HG02588 (cell line): ENCODE measurements at regions not wholly inside any gene's neighbourhood (a gene's known extent, or its start where the extent isn't known, plus 50 kb on each side); places are given as distances from the start of the nearest gene placed in this dataset.

Experiments used
- ATAC-seq: cut with Tn5 transposase; IDR thresholded peaks from one replicate; pipeline ENCODE4 v1.9.1; 2021; ENCODE audit warnings: mild to moderate bottlenecking, moderate library complexity; ENCODE audit not compliant: unreplicated experiment

DNA sequence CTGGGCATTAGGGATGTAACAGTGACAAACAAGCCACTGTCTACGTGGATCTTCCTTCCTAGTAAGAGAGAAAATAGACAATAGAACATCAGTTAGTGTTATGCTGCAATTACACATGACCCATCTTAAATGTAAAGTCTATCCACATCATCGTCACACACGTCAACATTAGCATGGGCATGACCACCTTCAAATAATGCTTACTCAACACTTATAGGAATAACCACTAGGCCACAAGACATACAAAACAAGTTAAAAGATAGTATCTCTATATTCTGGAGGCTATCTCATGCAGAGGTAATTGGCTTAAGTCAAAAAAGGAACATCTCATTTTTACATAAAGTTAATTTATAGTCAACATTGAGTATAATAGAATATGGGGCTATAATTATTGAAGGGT is 156.5 kb downstream of the MOXD1 start:
- no peak for ATAC-seq

DNA sequence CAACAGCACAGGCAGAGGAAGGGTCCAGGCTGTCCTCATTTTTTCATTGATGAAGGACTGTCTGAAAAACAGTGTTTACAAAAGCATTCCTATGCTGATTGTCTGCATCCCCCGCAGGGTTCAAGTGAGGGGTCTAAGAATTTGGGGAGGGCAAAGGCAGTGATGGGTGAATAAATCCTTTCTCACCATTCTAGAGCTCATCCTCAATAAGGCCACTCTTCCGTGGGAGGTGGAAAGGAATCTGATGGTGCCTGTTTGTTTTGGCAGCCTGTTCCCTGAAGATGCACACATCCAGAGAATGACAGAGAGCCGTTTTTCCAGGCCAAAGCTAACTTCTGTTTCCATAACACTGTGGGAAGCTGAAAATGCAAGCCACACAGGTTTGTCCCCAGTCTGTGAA is 164.5 kb downstream of the MOXD1 start:
- no peak for ATAC-seq

DNA sequence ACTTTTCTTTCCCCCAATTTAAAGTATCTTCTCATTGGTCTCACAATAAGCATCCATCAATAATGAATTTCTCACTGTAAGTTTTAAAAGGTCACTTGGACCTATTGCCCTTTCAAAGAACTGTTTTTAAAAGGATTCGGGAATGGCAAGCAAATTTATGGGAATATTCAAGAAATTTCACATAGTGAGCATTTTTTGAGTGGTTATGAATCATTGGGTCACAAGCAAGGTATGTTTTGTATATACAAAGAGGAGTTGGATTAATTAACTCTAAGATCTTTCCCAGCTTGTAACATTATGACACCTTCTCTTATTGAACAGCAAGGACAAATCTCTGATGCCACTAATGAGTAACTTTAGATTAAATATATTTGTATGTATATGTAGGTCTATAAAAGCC is 165.0 kb downstream of the MOXD1 start:
- ATAC-seq = no peak

DNA sequence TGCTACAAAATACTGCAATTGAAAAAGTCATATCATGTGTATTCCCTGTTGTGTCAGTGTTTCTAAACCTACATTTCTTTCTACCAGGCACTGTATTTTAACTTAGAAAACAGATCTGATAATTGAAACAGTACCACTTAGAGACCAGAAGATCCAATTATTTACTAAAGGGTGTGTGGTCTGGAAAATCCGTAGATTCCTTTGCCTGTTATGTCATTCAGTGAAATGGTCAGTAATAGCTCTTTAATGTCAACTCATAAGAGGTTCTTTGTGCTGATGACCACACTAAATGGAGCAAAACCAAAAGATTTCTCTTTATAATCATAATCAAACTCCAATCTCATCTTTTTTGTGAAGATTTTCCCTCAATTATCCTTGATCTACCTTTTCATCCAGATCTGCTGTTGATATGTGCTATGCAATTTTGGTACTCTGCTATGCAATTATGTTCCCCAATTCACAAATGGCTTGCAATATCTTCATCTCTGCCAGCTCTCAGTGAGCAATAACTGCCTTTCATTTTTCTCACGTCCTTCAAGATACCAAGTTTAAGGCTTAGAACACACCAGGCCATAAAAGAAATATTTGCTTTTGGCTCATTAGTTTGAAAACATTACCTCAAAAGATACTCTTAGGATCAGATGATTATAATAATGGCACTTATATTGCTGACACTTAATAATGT is 165.5 kb downstream of the MOXD1 start:
- no peak for ATAC-seq

DNA sequence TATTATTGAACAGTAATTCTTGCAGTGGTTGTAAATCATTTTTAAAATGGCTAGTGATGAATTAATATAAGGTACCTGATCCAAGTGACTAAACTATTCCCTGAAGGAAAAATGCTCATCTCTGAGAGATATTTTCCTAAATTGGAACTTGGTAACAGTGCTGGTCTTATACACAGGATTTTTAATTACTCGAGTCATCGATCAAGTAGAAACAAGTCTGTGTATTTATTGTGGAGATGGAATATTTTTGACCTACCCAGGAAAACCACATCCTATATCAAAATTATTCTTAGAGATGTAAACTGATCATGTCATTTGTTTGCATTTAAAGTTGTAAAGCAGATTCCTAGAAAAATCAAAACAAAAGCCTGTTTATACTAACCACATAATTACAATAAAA is 166.9 kb downstream of the MOXD1 start:
- ATAC-seq = no peak

DNA sequence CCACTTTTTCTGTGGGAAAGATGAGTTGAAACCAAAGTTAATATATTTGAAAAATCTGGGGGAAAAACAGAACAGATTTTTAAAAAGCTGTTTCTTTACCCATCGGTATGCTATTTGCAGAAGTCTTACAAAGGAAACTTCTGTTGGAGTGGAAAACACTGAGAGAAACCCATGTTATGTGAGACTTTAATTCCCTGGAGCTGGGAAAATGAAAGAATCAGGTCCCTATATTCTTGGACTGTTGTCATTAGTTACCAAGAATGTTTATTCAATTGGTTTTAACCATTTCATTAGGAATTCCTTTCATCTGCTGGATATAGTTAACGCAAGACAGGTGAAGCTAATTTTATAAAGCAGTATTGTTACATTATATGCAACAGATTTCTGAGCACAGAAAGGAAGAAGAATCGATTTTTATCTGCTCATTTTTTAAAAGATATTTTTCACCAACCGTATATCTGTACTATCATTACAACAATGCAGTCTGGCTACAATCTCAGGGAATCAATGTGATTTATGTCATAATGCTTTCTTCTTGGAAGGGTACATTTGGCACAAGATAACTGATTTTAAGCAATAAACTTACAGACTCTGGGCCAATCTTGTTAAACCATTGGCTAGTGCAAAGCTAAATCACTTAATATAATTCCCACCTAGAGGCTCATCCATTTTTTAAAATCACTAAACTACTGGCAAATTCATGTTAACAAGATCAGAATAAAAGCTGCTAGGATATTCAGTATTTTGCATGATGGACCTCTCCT is 170.0 kb downstream of the MOXD1 start:
- no peak for ATAC-seq

DNA sequence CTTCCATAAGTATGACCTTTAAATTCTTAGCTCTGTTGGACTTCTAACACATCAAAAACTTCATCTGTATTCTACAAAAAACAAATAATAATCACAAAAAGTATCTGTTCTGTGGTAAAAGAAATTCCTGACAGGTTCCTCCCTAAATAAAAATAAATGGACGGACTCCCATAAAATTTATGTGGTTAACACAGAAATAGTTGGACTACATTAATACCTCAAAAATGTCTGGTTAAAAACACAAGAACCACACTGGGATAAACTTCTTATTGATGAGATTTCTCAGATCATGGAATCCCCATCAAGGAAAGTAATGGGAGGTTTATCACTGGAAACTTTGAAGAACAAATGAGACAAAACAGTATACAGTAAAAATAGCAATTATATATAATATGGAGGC is 172.4 kb downstream of the MOXD1 start:
- ATAC-seq = no peak

DNA sequence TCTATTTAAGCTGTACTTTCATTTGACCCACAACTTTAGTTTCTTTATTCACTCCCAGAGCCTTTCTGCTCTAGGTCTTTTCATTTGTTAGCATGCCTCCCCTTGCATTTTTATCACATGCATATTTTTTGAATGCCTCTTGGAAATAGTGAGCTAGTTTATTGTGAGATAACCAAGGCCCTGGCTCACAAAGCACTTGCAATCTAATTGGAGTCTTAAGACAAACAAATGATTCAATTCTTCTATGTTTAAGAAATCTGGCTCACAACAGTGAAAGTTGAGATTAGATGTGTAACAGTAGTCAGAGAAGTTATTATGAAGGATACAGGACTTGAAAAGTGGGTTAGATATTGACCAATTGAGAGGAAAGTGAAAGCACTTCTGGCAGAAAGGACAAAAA is 173.4 kb downstream of the MOXD1 start:
- no peak for ATAC-seq

DNA sequence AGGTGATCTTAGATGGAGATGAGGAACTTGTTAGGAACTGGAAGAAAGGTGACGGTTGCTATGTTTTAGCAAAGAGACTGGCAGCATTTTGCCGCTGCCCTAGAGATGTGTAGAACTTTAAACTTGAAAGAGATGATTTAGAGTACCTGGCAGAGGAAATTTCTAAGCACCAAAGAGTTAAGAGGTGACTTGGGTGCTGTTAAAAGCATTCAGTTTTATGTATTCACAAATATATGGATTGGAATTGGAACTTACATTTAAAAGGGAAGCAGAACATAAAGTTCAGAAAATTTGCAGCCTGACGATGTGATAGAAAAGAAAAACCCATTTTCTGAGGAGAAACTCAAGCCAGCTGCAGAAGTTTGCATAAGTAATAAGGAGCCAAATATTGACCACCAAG is 176.3 kb downstream of the MOXD1 start:
- no peak for ATAC-seq

DNA sequence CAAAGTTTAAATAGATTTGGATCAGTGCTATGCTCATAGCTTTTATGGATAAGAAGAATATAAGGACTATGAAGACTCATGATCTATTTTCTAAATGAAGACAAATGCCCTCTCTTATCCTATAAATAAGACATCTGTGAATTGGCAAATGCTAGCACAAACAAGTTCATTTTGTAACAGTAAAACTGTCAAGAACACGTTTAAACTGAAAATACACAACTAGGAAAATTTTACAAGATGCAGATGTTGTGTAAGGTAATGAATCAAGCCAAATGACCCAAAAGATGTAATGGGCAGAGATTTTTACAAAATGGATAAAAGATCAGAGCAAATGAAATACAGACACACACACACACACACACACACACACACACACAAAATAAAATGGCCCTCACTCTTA is 180.5 kb downstream of the MOXD1 start:
- ATAC-seq = no peak

DNA sequence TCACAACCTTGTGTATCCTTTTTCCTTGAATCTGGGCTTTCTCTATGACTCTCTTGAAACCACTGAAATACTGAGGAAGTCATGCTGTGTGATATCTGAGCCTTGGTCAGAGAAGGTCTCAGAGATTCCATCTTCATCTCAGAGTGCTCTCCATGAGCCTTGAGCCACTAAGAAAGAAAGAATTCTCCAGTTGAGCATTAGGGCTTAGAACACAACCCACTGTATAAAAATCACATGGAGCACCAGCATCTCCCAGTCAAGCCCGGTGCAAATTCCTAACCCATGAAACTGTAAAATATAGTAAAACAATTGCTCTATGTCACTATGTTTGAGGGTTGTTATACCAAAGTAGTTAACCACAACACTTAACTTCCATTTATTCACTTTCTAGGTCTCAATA is 181.4 kb downstream of the MOXD1 start:
- ATAC-seq = no peak

DNA sequence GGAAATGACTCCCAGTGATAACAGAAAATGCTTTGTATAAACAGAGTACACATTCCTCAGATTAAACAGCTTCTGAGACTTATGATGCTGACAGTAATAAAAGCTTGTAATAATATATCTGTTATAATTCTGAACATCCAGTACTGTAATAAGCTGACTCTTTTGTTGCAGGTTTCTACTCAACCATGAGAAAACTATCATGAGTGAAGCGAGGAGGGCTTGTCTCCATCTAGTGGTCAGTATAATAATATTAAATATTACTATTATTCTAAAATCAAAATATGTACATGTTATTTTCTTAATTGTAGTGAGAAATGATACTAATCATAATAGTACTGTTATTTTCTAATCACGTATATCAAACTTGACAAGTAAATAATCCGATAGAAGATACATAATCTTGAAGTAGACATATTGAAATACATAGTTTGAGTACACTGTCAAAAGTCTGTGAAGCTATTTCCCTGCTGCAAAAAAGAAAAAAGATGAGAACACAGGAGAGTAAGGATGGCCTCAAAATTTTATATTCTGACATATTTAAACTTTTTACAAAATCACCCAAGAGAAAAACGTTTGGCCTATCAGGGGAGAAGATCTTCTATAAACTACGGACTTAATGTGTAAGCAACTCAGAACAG is 183.1 kb downstream of the MOXD1 start:
- no peak for ATAC-seq

DNA sequence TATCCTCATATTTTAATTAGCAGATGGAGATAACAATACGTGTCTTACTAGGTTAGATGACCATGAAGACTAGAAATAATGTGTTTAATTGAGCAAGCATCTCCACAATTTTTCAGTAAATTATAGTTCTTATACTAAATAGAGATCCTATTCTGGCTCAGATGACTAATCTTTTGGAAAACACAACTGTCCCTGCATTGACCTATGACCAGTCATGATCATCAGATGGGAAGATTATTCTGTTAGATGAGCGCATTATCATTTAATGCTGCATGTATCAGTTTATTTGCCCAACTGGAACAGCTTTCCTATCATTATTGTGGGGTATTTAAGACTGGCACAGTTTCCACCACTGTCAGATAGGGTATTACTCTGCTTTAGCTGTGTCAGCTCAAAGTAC is 185.5 kb downstream of the MOXD1 start:
- no peak for ATAC-seq

DNA sequence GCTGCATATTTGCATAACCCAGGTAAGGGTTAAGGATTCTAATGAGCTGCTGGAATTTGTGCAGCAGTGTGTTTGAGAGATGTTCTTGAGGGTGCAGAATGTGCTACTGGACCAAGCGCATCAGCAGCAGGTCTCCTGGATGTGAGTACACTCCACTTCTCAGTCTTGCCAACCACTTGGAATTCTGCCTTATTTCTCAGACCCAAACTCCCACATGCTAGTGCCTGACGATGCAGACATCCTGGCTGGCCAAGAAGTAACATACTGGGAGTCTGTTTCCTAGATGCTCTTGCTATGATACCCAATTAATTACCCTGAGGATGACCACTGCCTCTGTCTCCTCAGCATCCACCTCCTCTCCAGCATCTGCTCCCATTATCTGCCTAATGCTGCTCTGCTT is 186.6 kb downstream of the MOXD1 start:
- ATAC-seq = no peak

DNA sequence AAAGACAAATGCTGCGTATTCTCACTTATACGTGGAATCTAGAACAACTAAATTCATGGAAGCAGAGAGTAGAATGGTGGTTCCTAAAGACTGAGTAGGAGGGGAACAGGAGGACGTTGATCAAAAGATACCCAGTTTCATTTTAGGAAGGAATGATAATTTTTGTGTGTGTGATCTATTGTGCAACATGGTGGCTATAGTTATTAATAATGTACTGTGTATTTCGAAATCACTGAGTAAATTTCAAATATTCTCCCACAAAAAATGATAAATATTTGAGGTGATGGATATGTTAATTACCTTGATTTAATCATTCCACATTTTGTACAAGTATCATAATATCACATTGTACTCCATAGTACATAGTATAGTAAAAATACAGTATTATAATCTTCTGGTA is 187.5 kb downstream of the MOXD1 start:
- ATAC-seq = no peak

DNA sequence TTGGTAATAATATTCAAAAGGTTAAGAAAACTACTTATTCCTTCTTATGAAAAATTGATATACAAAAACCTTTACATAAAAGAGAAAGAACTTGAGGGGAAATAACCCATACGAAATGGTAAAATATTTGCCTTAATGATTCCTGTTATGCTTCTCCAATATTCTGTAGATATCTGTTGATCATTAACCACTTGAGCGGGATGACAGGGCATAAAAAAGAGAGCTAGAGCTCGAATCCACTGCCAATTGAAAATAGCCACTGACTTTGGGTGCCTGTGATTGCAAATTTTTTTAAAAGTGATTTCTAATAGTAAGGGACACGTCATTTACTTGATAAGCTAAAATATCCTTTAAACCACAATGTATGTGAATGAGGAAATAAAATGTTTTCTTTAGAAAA is 188.1 kb downstream of the MOXD1 start:
- ATAC-seq = no peak

DNA sequence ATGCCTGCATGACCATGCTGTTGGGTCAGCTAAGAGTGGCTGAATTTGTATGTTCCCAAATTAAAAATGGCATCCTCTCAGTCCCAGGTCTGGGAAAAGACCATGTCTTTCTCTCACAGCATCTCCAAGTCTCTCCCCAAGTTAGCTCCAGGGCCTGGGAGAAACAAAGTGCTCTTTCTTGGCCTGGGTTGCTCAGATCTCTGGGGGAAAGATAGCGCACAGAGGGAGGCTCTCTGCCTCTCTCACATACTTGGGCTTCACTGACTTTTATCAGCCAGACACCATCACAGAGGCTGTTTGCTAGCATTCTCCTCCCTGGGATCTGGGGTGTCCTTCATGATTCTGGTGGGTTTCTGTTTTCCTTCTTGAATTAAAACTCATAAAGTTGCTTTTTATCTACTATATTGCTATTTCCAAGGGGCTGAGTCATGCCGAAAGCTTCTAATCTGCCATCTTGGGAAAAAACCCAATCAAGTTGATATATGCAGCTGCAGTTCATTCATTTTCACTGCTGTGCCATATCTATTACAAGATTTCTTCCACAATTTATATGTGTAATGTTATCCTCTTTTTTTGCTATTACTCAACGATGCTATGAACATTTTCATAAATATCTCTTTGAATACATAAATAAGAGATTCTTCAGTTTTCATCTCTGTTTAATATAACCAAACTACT is 190.2 kb downstream of the MOXD1 start:
- no peak for ATAC-seq

DNA sequence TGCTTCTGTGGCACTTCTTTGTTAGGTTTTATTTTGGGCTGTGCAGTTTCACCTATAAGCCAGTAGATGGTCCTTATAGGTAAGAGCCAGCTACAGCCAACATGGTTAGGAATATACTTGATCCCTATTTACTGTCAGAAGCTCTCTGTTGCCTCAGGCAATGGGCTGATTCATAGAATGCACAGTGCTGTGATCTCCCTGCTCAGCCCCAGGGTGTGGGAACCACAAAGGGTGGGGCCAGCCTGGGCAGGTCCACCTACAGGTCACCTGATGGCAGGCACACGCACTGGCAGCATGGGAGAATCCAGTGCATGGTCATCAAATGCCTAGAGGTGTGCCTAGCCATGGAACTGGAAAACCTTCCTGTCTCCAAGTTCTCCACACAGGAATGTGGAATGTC is 191.9 kb downstream of the MOXD1 start:
- no peak for ATAC-seq

DNA sequence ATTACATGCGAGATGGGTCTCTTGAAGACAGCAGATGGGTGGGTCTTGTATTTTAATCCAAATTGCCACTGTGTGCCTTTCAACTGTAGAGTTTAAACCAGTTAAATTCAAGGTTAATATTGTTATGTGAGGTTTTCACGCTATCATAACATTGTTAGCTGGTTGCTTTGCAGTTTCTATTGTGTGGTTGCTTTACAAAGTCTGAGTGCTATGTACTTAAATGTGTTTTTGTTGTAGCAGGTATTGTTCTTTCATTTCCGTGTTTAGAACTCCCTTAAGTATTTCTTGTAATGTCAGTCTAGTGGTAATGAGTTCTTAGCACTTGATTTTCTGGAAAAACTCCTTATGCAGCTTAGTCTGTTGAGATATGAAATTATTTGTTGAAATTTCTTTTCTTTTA is 193.3 kb downstream of the MOXD1 start:
- no peak for ATAC-seq

DNA sequence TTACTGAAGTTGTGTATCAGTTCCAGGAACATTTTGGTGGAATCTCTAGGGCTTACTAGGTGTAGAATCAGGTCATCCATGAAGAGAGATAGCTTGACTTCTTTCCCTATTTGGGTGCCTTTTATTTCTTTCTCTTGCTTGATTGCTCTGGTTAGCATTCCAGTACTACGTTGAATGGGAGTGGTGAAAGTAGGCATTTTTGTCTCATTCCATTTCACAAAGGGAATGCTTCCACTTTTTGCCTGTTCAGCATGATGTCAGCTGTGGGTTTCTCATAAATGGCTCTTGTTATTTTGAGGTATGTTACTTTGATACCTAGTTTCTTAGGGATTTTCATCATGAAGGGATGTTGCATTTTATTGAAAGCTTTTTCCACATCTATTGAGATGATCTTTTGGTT is 195.3 kb downstream of the MOXD1 start:
- ATAC-seq = no peak

DNA sequence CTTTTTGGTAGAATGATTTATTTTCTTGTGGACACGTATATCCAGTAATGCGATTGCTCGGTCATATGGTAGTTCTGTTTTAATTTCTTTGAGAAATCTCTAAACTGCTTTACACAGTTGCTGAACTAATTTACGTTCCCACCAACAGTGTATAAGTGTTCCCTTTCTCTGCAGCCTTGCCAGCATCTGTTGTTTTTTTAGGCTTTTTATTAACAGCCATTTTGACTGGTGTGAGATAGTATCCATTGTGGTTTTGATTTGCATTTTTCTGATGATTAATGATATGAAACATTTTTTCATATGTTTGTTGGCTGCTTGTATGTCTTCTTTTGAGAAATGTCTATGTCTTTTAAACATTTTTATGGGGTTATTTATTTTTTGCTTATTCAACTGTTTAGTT is 196.7 kb downstream of the MOXD1 start:
- no peak for ATAC-seq

DNA sequence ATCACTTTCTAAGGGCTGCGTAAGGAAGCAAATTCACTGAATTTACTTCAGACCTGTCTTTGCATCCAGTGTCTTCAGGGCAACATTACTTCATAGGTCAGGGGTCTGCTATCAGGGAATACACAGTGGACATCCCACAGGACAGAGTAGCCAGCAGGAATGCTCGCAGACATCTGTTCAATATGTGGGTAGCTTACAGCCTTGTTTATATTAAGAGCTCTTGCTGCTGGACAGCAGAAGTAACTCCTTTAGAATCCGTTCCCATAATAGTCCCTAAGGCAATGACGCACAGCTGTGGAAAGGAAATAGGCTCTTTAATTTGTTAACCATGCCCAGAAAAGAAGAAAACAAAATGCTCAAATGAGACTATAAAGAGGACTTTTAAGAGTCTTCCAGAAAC is 198.7 kb downstream of the MOXD1 start:
- no peak for ATAC-seq
